Tibial nerve (tissue), 4 donors: ENCODE measurements at regions not wholly inside any gene's neighbourhood (a gene's known extent, or its start where the extent isn't known, plus 50 kb on each side); places are given as distances from the start of the nearest gene placed in this dataset.

Source experiments
- DNase-seq, 2 donors: peaks; one replicate each; pipeline ENCODE4 v3.0.0-alpha.2; 2019; ENCODE audit warnings: low spot score in 2 of 2
- H3K27ac ChIP-seq, 4 donors: fragments of 200-600 bp; sonication (generic) in 3 of 4; one replicate each; pipeline ENCODE4 v1.5.1; 2017 to 2019; ENCODE audit warnings: mild to moderate bottlenecking in 1 of 4
- H3K27me3 ChIP-seq, 2 donors: fragments of 200-600 bp; sonication (generic) in 1 of 2; one replicate each; pipeline versions ENCODE4 v1.5.1 to v1.6.0; 2017 to 2019
- H3K36me3 ChIP-seq, 3 donors: fragments of 200-600 bp; sonication (generic); one replicate each; pipeline ENCODE4 v1.5.1; 2018 to 2019
- H3K4me1 ChIP-seq, 4 donors: fragments of 200-600 bp; sonication (generic) in 3 of 4; one replicate each; pipeline ENCODE4 v1.5.1; 2017 to 2019
- H3K4me3 ChIP-seq, 4 donors: fragments of 200-600 bp; sonication (generic) in 3 of 4; one replicate each; pipeline ENCODE4 v1.5.1; 2017 to 2019; ENCODE audit warnings: mild to moderate bottlenecking in 1 of 4, moderate library complexity in 1 of 4
- H3K9me3 ChIP-seq, 4 donors: fragments of 200-600 bp; sonication (generic) in 3 of 4; one replicate each; pipeline ENCODE4 v1.5.1; 2017 to 2019
- EP300 ChIP-seq, 2 donors: sonication (generic); formaldehyde crosslinking; IDR thresholded peaks; one replicate each; pipeline ENCODE4 v1.6.1; 2017; ENCODE audit warnings: antibody characterized with exemption in 2 of 2, mild to moderate bottlenecking in 1 of 2
- POLR2A ChIP-seq, 2 donors: fragments of 450-650 bp; IDR thresholded peaks; one replicate each; pipeline ENCODE4 v1.6.1; 2017; ENCODE audit warnings: antibody characterized with exemption in 2 of 2, mild to moderate bottlenecking in 2 of 2, moderate library complexity in 2 of 2
- WGBS, 2 donors: methylation state at CpG; one replicate each; pipeline ENCODE4 v1.1.5; 2018; 5-methylcytosine and 5-hydroxymethylcytosine counted together
- TF ChIP-seq, protein P1 (sequence below), 5 experiments: fragments of 200-600 bp in 3 of 5; fragments of 450-650 bp in 2 of 5; sonication (generic) in 3 of 5; IDR thresholded peaks; one replicate each; pipeline ENCODE4 v1.5.1; 2016 to 2019; ENCODE audit warnings: antibody characterized with exemption in 5 of 5, mild to moderate bottlenecking in 3 of 5, moderate library complexity in 2 of 5

DNA sequence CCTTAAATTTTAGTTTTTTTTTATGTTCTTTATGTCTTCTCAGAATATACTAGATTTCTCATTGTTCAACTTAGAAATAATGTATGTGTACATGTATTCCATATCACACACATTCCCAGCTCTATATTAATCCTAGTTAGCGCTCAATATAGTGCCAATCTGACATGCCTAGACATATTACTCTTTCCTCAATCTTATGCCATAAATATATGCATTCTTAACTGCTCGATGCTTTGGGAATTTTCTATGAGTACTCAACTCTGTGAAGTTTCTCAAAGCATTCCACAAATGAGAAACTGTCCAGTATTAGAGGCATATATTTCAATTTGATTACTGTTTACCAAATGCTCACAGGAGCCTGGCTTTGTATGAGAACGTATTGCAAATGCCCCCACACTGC is 231.2 kb upstream of the VEGFC start:
- WGBS, 2 donors = 69 to 73% methylated on average over 3 of the region's 3 CpGs
- H3K27me3 ChIP-seq = no peaks in the 10 kb centered on the region
- no peaks in the 10 kb centered on the region for H3K4me1 ChIP-seq
- no peak overlapping the region for H3K4me3 ChIP-seq
- no peak overlapping the region for H3K27ac ChIP-seq
- H3K9me3 ChIP-seq = no peaks in the 10 kb centered on the region
- TF ChIP-seq POLR2A (IDR thresholded peaks at IDR 0.05) (no peak), EP300 (IDR thresholded peaks at IDR 0.05) (no peak)
- TF ChIP-seq, protein P1, sequence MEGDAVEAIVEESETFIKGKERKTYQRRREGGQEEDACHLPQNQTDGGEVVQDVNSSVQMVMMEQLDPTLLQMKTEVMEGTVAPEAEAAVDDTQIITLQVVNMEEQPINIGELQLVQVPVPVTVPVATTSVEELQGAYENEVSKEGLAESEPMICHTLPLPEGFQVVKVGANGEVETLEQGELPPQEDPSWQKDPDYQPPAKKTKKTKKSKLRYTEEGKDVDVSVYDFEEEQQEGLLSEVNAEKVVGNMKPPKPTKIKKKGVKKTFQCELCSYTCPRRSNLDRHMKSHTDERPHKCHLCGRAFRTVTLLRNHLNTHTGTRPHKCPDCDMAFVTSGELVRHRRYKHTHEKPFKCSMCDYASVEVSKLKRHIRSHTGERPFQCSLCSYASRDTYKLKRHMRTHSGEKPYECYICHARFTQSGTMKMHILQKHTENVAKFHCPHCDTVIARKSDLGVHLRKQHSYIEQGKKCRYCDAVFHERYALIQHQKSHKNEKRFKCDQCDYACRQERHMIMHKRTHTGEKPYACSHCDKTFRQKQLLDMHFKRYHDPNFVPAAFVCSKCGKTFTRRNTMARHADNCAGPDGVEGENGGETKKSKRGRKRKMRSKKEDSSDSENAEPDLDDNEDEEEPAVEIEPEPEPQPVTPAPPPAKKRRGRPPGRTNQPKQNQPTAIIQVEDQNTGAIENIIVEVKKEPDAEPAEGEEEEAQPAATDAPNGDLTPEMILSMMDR (IDR thresholded peaks at IDR 0.05) = no peak
- DNase-seq = no peak
- H3K36me3 ChIP-seq = no peaks in the 10 kb centered on the region

DNA sequence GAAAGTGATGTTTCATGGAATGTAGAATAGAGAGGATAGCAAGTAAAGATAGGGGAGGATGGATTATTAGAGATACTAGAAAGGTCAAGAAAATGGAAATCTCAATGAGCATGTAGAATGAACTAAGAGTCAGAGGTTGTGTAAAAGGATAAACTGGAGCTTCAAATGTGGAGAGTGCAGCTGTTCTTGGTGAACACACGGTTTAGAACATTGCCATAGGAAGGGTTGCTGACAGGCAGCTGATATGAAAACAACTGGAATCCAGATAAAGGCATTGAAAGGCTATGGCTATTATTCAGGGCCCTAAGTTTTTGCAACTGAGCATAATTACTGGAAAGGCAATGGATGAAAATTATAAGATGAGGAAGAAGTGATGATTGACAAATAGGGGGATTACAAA is 239.6 kb upstream of the VEGFC start:
- TF ChIP-seq EP300 (IDR thresholded peaks at IDR 0.05) = no peak
- TF ChIP-seq, protein P1 (IDR thresholded peaks at IDR 0.05) = no peak
- no peak for TF ChIP-seq POLR2A (IDR thresholded peaks at IDR 0.05)
- no peak for DNase-seq
- Histone ChIP-seq H3K4me1 (no peaks in the 10 kb centered on the region), H3K4me3 (no peak overlapping the region), H3K9me3 (no peaks in the 10 kb centered on the region), H3K27ac (no peak overlapping the region), H3K27me3 (no peaks in the 10 kb centered on the region), H3K36me3 (no peaks in the 10 kb centered on the region)
- WGBS, 2 donors = 70 to 84% methylated on average over 1 of the region's 1 CpG

DNA sequence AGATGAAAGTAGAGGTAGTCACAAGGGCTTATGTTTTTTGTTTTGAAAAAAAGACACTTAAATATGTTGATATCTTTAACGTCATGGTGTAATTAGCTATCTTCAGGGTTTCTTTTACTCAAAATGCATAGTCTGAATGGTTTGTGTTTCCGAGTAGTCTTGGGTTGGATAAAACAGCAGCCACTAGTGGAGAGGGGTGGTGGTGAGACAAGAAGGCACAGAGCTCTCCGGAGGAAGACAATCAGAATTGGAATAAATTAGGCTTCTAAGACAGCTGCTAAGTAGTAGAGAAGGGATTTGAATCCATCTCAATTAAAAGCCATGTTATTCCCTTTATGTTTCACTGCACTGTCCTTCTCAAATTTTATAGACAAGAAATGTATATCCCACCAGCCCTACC is 240.4 kb upstream of the VEGFC start:
- Histone ChIP-seq H3K36me3 (no peaks in the 10 kb centered on the region), H3K4me1 (no peaks in the 10 kb centered on the region), H3K27me3 (no peaks in the 10 kb centered on the region), H3K4me3 (no peak overlapping the region), H3K27ac (no peak overlapping the region), H3K9me3 (no peaks in the 10 kb centered on the region)
- no peak for TF ChIP-seq POLR2A (IDR thresholded peaks at IDR 0.05)
- no peak for TF ChIP-seq EP300 (IDR thresholded peaks at IDR 0.05)
- no peak for DNase-seq
- WGBS, 2 donors = 61 to 70% methylated on average over 3 of the region's 3 CpGs

DNA sequence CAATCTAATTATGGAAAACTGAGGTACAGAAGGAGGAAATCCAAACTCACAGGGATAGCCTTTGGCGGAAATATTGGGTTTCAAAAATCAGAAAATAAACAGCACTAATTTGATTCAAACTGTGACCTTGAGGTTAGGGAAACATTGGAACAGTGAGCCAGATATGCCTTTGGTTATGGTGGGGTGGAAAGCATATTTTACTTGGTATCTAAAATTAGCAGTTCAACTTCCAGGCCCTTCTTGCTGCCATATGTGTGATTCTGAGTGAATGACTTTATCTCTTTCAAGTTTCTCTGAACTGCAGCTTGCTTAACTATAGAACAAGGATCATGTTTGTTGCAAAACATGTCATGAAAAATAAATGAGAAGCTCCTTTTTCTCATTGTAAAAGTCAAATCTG is 240.9 kb upstream of the VEGFC start:
- Histone ChIP-seq H3K4me1 (no peaks in the 10 kb centered on the region), H3K9me3 (no peaks in the 10 kb centered on the region), H3K27ac (no peak overlapping the region), H3K36me3 (no peaks in the 10 kb centered on the region), H3K27me3 (no peaks in the 10 kb centered on the region), H3K4me3 (no peak overlapping the region)
- no peak for DNase-seq
- WGBS, 2 donors = 71 to 75% methylated on average over 1 of the region's 1 CpG
- TF ChIP-seq EP300 (IDR thresholded peaks at IDR 0.05) (no peak), POLR2A (IDR thresholded peaks at IDR 0.05) (no peak)
- TF ChIP-seq, protein P1 (IDR thresholded peaks at IDR 0.05) = no peak

DNA sequence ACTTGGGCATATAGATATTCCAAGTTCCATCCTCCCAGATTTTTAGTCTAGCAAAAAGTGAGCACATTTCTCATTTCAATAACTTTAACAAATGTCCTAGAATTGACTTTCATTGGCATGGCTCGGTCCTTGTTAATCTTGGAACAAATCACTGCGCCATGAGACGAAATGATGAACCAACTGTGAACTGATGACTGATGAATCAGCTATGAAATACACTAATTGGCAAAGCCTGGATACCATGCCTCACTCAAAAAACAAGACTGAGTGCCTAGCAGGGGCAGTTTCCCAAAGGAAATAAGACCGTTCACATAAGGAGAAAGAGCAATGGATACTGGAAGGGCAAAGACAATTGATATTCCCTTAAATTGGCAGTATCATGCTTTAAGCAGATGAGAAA is 248.6 kb upstream of the VEGFC start:
- 88 to 90% methylated on average over 4 of the region's 4 CpGs for WGBS, 2 donors
- Histone ChIP-seq H3K36me3 (no peaks in the 10 kb centered on the region), H3K27ac (no peak overlapping the region), H3K4me3 (no peak overlapping the region), H3K9me3 (no peaks in the 10 kb centered on the region), H3K27me3 (no peaks in the 10 kb centered on the region), H3K4me1 (no peaks in the 10 kb centered on the region)
- DNase-seq = no peak
- TF ChIP-seq POLR2A (IDR thresholded peaks at IDR 0.05) (no peak), EP300 (IDR thresholded peaks at IDR 0.05) (no peak)
- TF ChIP-seq, protein P1 (IDR thresholded peaks at IDR 0.05) = no peak
